Kidney epithelial cell (primary cell): ENCODE measurements at regions not wholly inside any gene's neighbourhood (a gene's known extent, or its start where the extent isn't known, plus 50 kb on each side); places are given as distances from the start of the nearest gene placed in this dataset.

Source experiments
- DNase-seq: peaks from one replicate; pipeline ENCODE4 v3.0.0-alpha.2; 2010; ENCODE audit warnings: low read depth
- H3K27me3 ChIP-seq: 2 replicates; pipeline ENCODE4 v1.6.0; 2011; ENCODE audit warnings: low read length; ENCODE audit not compliant: control insufficient read depth, insufficient read depth
- H3K36me3 ChIP-seq: 2 replicates; pipeline ENCODE4 v1.5.1; 2011; ENCODE audit warnings: low read length; ENCODE audit not compliant: control insufficient read depth, insufficient read depth
- H3K4me3 ChIP-seq: 2 replicates; pipeline ENCODE4 v1.5.1; 2011; ENCODE audit warnings: low read depth, mild to moderate bottlenecking, control low read depth, low read length
- CTCF ChIP-seq: IDR thresholded peaks from 2 replicates; pipeline ENCODE4 v1.5.1; 2011; ENCODE audit warnings: mild to moderate bottlenecking, moderate library complexity, low read length, control low read depth, inconsistent platforms; ENCODE audit not compliant: insufficient read depth, poor library complexity, severe bottlenecking

GRCh38 chr22:19579880-19580279 lies 55.7 kb upstream of the CLDN5 start:
- TF ChIP-seq CTCF = no peak
- DNase-seq = no peak
- no peaks in the 10 kb centered on the region for H3K36me3 ChIP-seq
- H3K27me3 ChIP-seq = no peaks in the 10 kb centered on the region
- H3K4me3 ChIP-seq = no peak overlapping the region

- TF ChIP-seq CTCF = no peak
- H3K27me3 ChIP-seq = no peaks in the 10 kb centered on the region
Measured at GRCh38 chr22:19580291-19580890, 56.2 kb upstream of the CLDN5 start.

GRCh38 chr22:19582033-19582693 lies 58.0 kb upstream of the CLDN5 start:
- H3K27me3 ChIP-seq = peaks cover 2% of the 10 kb centered on the region
- no peak overlapping the region for H3K4me3 ChIP-seq
- DNase-seq = no peak
- no peaks in the 10 kb centered on the region for H3K36me3 ChIP-seq
- TF ChIP-seq CTCF = no peak

More at GRCh38 chr22:19580291-19580890, 56.2 kb upstream of the CLDN5 start:
- Histone ChIP-seq H3K36me3 (no peaks in the 10 kb centered on the region), H3K4me3 (no peak overlapping the region)
- no peak for DNase-seq

GRCh38 chr22:19586922-19587684 lies 62.9 kb upstream of the CLDN5 start:
- no peak for DNase-seq
- no peaks in the 10 kb centered on the region for H3K36me3 ChIP-seq
- no peak for TF ChIP-seq CTCF
- peaks cover 4% of the 10 kb centered on the region for H3K27me3 ChIP-seq
- no peak overlapping the region for H3K4me3 ChIP-seq

- H3K27me3 ChIP-seq = peaks cover 4% of the 10 kb centered on the region
- no peak overlapping the region for H3K4me3 ChIP-seq
- no peaks in the 10 kb centered on the region for H3K36me3 ChIP-seq
- no peak for DNase-seq
- no peak for TF ChIP-seq CTCF
Measured at GRCh38 chr22:19590696-19591095, 66.5 kb upstream of the CLDN5 start.
